Prostate gland (tissue), 2 donors: ENCODE measurements at regions not wholly inside any gene's neighbourhood (a gene's known extent, or its start where the extent isn't known, plus 50 kb on each side); places are given as distances from the start of the nearest gene placed in this dataset.

ENCODE experiments used
- CTCF ChIP-seq, 4 experiments: fragments of 200-600 bp in 2 of 4; fragments of 450-650 bp in 2 of 4; sonication (generic) in 2 of 4; IDR thresholded peaks; 1 replicate in 3 of 4; 2 replicates in 1 of 4; pipeline ENCODE4 v1.5.1; 2016 to 2019; ENCODE audit warnings: antibody characterized with exemption in 4 of 4, mild to moderate bottlenecking in 2 of 4, moderate library complexity in 2 of 4
- POLR2A ChIP-seq: fragments of 450-650 bp; IDR thresholded peaks from one replicate; pipeline ENCODE4 v1.6.1; 2016; ENCODE audit warnings: antibody characterized with exemption, mild to moderate bottlenecking
- POLR2AphosphoS5 ChIP-seq: sonication (generic); formaldehyde crosslinking; IDR thresholded peaks from one replicate; pipeline ENCODE4 v1.6.1; 2017; ENCODE audit warnings: antibody characterized with exemption

GRCh38 chr18:41206341-41206830 lies 748.6 kb upstream of the PIK3C3 start:
- no peak for TF ChIP-seq CTCF (IDR thresholded peaks at IDR 0.05)
- no peak for TF ChIP-seq POLR2A
- TF ChIP-seq POLR2AphosphoS5, result no peak
